ENCODE measurements at regions not wholly inside any gene's neighbourhood (a gene's known extent, or its start where the extent isn't known, plus 50 kb on each side); places are given as distances from the start of the nearest gene placed in this dataset.

- H3K4me3 ChIP-seq (ENCODE audit: low read length) = no peak overlapping the region
- DNase-seq (ENCODE audit: low read depth) = no peak
- TF ChIP-seq, protein P1, sequence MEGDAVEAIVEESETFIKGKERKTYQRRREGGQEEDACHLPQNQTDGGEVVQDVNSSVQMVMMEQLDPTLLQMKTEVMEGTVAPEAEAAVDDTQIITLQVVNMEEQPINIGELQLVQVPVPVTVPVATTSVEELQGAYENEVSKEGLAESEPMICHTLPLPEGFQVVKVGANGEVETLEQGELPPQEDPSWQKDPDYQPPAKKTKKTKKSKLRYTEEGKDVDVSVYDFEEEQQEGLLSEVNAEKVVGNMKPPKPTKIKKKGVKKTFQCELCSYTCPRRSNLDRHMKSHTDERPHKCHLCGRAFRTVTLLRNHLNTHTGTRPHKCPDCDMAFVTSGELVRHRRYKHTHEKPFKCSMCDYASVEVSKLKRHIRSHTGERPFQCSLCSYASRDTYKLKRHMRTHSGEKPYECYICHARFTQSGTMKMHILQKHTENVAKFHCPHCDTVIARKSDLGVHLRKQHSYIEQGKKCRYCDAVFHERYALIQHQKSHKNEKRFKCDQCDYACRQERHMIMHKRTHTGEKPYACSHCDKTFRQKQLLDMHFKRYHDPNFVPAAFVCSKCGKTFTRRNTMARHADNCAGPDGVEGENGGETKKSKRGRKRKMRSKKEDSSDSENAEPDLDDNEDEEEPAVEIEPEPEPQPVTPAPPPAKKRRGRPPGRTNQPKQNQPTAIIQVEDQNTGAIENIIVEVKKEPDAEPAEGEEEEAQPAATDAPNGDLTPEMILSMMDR (conservative IDR thresholded peaks at IDR 0.05; ENCODE audit: low read length) = no peak
These were observed 57.3 kb upstream of the AMZ2 start for GRCh38 chr17:68190495-68190894.

- TF ChIP-seq, protein P1 (conservative IDR thresholded peaks at IDR 0.05; ENCODE audit: low read length) = no peak
- DNase-seq (ENCODE audit: low read depth) = no peak
- H3K4me3 ChIP-seq (ENCODE audit: low read length) = no peak overlapping the region
These were observed 52.0 kb upstream of the AMZ2 start for GRCh38 chr17:68195667-68196393.

- TF ChIP-seq, protein P1 (conservative IDR thresholded peaks at IDR 0.05; ENCODE audit: low read length) = no peak
- no peak for DNase-seq (ENCODE audit: low read depth)
- no peak overlapping the region for H3K4me3 ChIP-seq (ENCODE audit: low read length)
These were observed 51.3 kb upstream of the AMZ2 start for GRCh38 chr17:68196394-68197090.

- no peak overlapping the region for H3K4me3 ChIP-seq (ENCODE audit: low read length)
- TF ChIP-seq, protein P1 (conservative IDR thresholded peaks at IDR 0.05; ENCODE audit: low read length) = no peak
- DNase-seq (ENCODE audit: low read depth) = no peak
These were observed 50.5 kb upstream of the AMZ2 start for GRCh38 chr17:68197091-68197996.

DNA sequence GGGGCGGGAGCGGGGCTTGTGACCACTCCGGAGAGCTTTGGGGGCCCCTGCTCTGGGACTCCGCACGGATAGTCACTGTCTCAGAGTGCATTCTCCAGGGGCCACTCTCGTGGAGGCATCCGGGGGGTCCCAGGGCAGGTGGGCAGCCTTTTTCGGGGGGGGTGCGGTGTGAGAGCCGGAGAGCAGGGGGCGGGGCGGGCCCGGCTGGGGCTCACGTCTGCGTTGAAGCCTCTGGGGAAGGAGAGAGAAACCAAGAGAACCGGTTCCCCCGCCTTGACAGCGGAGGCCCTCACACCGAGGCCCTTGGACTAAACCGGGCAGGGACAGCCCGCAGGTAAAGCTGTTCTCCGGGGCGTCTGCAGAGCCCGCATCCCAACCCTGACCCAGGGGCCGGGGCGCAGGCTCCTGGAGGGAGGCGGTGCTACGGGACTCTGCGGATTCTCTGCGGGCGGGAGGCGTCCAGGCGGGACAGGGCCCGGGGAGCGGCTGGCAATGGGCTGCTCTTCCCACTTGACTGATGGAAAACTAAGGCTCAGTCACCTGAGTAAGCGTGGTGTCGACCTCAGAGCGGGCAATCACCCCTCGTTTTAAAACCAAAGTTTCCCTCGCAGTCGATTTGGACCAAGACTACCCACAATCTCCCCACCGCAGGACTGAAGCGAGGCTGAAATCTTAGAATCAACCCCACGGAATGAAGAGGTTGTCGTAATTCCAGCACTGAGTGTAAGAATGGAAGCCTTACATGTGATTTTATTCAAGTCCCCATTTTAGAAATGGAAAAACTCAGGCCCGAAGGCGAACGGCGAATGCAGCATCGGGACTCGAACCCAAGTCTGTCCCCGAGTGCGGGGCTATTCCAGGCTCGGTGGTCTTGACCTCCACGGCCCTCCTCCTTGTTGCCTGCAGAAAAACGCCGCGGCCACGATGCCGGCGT, 49.6 kb upstream of the AMZ2 start:
- TF ChIP-seq, protein P1 (conservative IDR thresholded peaks at IDR 0.05; ENCODE audit: low read length) = no peak
- H3K4me3 ChIP-seq (ENCODE audit: low read length) = no peak overlapping the region
- no peak for DNase-seq (ENCODE audit: low read depth)

All from AG10803 (cell line).